Left lung (tissue), 4 donors: ENCODE measurements at regions not wholly inside any gene's neighbourhood (a gene's known extent, or its start where the extent isn't known, plus 50 kb on each side); places are given as distances from the start of the nearest gene placed in this dataset.

Source experiments
- ATAC-seq: fragments of 200-7000 bp; cut with Tn5 transposase; one replicate; pipeline ENCODE4 v1.9.1; 2020; ENCODE audit warnings: moderate library complexity
- DNase-seq, 4 donors: peaks; one replicate each; pipeline ENCODE4 v3.0.0-alpha.2; 2013 to 2020
- H3K27ac ChIP-seq, 2 donors: fragments of 200-600 bp; sonication (generic) in 1 of 2; one replicate each; pipeline versions ENCODE4 v1.5.0 to v1.8.0; 2020 to 2021
- H3K27me3 ChIP-seq, 2 donors: fragments of 200-600 bp; sonication (generic) in 1 of 2; one replicate each; pipeline versions ENCODE4 v1.5.0 to v1.8.0; 2020 to 2021
- H3K36me3 ChIP-seq, 2 donors: fragments of 200-600 bp; sonication (generic) in 1 of 2; one replicate each; pipeline versions ENCODE4 v1.5.0 to v1.8.0; 2020 to 2021
- H3K4me1 ChIP-seq, 2 donors: fragments of 200-600 bp; one replicate each; pipeline ENCODE4 v1.8.0; 2021
- H3K4me3 ChIP-seq, 2 donors: fragments of 200-600 bp; sonication (generic) in 1 of 2; one replicate each; pipeline versions ENCODE4 v1.5.0 to v1.8.0; 2020 to 2021; ENCODE audit warnings: mild to moderate bottlenecking in 1 of 2
- H3K9me3 ChIP-seq, 2 donors: fragments of 200-600 bp; sonication (generic) in 1 of 2; one replicate each; pipeline versions ENCODE4 v1.5.0 to v1.8.0; 2020 to 2021
- intact Hi-C, 2 donors: fragments of 100-400 bp; cut with DNase I; formaldehyde crosslinking; loops; one replicate each; pipeline versions ENCODE4 v1.11.2 to v1.14.2; 2022
- TF ChIP-seq, protein P1 (sequence below), 2 donors: fragments of 200-600 bp; sonication (generic) in 1 of 2; IDR thresholded peaks; one replicate each; pipeline versions ENCODE4 v1.5.0 to v1.8.0; 2021; ENCODE audit warnings: antibody characterized with exemption in 2 of 2
- donor health status: DM: no; HTN: yes; CAD: no.
- donor health status: DM: no; HTN: no; CAD: no.

DNA sequence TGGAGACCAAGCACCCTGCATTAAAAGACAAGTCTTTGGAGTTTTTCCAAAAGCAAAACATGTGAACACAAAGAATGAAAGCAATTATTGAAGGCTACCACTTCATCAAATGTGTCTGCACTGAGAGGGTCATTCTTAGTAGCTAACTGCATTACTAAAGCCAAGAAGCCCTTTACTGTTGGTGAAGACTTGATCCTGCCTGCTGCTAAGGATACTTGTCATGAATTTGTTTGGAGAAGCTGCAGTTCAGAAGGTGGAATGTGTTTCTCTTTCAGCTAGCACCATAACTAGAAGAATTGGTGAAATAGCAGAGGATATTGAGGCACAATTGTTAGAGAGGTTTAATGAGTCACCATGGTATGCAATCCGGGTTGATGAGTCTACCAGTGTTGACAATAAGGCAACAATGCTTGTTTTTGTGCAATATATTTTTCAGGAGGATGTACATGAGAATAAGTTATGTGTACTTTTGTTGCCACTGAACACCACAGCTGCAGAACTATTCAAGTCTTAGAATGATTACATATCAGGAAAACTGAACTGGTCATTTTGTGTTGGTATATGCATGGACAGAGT lies 457.3 kb upstream of the ISX start:
- intact Hi-C loops = no loop called here
- Histone ChIP-seq H3K27me3 (peaks cover 0 to 4% of the 10 kb centered on the region in 2 donors), H3K9me3 (no peaks in the 10 kb centered on the region), H3K4me1 (no peaks in the 10 kb centered on the region), H3K4me3 (no peak overlapping the region), H3K36me3 (no peaks in the 10 kb centered on the region), H3K27ac (no peak overlapping the region)
- ATAC-seq = no peak
- no peak for DNase-seq
- TF ChIP-seq, protein P1, sequence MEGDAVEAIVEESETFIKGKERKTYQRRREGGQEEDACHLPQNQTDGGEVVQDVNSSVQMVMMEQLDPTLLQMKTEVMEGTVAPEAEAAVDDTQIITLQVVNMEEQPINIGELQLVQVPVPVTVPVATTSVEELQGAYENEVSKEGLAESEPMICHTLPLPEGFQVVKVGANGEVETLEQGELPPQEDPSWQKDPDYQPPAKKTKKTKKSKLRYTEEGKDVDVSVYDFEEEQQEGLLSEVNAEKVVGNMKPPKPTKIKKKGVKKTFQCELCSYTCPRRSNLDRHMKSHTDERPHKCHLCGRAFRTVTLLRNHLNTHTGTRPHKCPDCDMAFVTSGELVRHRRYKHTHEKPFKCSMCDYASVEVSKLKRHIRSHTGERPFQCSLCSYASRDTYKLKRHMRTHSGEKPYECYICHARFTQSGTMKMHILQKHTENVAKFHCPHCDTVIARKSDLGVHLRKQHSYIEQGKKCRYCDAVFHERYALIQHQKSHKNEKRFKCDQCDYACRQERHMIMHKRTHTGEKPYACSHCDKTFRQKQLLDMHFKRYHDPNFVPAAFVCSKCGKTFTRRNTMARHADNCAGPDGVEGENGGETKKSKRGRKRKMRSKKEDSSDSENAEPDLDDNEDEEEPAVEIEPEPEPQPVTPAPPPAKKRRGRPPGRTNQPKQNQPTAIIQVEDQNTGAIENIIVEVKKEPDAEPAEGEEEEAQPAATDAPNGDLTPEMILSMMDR (IDR thresholded peaks at IDR 0.05) = no peak

DNA sequence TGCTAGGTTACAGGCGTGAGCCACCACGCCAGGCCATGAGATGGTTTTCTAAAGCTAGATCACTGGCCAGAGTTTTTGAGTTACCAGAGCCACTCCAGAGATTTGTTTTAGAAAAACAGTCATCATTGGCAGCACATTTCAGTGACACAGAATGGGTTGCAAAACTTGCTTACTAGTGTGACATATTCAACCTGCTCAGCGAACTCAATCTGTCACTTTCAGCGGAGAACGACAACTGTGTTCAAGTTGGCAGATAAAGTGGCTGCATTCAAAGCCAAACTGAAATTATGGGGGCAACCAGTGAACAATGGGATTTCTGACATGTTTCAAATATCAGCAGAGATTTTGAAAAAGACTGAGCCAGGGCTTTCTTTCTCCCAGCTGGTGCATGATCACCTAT lies 456.3 kb upstream of the ISX start:
- H3K27me3 ChIP-seq = peaks cover 0 to 4% of the 10 kb centered on the region in 2 donors
- TF ChIP-seq, protein P1 (IDR thresholded peaks at IDR 0.05) = no peak
- DNase-seq = no peak
- no peaks in the 10 kb centered on the region for H3K36me3 ChIP-seq
- intact Hi-C loops = no loop called here
- no peak overlapping the region for H3K27ac ChIP-seq
- H3K4me3 ChIP-seq = no peak overlapping the region
- ATAC-seq = no peak
- no peaks in the 10 kb centered on the region for H3K4me1 ChIP-seq
- H3K9me3 ChIP-seq = no peaks in the 10 kb centered on the region

- TF ChIP-seq, protein P1 (IDR thresholded peaks at IDR 0.05) = no peak
- ATAC-seq = no peak
- peaks cover 0 to 4% of the 10 kb centered on the region in 2 donors for H3K27me3 ChIP-seq
- H3K4me1 ChIP-seq = no peaks in the 10 kb centered on the region
- intact Hi-C loops = no loop called here
- no peaks in the 10 kb centered on the region for H3K36me3 ChIP-seq
- DNase-seq = no peak
- no peak overlapping the region for H3K27ac ChIP-seq
- H3K4me3 ChIP-seq = no peak overlapping the region
- no peaks in the 10 kb centered on the region for H3K9me3 ChIP-seq
These were observed 445.8 kb upstream of the ISX start for GRCh38 chr22:34620161-34620560.

GRCh38 chr22:34620832-34621231 lies 445.1 kb upstream of the ISX start:
- Histone ChIP-seq H3K36me3 (no peaks in the 10 kb centered on the region), H3K9me3 (no peaks in the 10 kb centered on the region), H3K4me1 (no peaks in the 10 kb centered on the region), H3K4me3 (no peak overlapping the region), H3K27me3 (peaks cover 0 to 4% of the 10 kb centered on the region in 2 donors), H3K27ac (no peak overlapping the region)
- ATAC-seq (no peak), DNase-seq (no peak)
- intact Hi-C loops = no loop called here
- TF ChIP-seq, protein P1 (IDR thresholded peaks at IDR 0.05) = no peak

GRCh38 chr22:34622602-34623001 lies 443.4 kb upstream of the ISX start:
- Histone ChIP-seq H3K9me3 (peaks cover 0 to 5% of the 10 kb centered on the region in 2 donors), H3K36me3 (no peaks in the 10 kb centered on the region), H3K4me1 (no peaks in the 10 kb centered on the region), H3K27ac (no peak overlapping the region), H3K4me3 (no peak overlapping the region), H3K27me3 (peaks cover 0 to 4% of the 10 kb centered on the region in 2 donors)
- DNase-seq = no peak
- intact Hi-C loops = no loop called here
- ATAC-seq = no peak
- TF ChIP-seq, protein P1 (IDR thresholded peaks at IDR 0.05) = no peak
